ENCODE measurements at regions not wholly inside any gene's neighbourhood (a gene's known extent, or its start where the extent isn't known, plus 50 kb on each side); places are given as distances from the start of the nearest gene placed in this dataset.

DNA sequence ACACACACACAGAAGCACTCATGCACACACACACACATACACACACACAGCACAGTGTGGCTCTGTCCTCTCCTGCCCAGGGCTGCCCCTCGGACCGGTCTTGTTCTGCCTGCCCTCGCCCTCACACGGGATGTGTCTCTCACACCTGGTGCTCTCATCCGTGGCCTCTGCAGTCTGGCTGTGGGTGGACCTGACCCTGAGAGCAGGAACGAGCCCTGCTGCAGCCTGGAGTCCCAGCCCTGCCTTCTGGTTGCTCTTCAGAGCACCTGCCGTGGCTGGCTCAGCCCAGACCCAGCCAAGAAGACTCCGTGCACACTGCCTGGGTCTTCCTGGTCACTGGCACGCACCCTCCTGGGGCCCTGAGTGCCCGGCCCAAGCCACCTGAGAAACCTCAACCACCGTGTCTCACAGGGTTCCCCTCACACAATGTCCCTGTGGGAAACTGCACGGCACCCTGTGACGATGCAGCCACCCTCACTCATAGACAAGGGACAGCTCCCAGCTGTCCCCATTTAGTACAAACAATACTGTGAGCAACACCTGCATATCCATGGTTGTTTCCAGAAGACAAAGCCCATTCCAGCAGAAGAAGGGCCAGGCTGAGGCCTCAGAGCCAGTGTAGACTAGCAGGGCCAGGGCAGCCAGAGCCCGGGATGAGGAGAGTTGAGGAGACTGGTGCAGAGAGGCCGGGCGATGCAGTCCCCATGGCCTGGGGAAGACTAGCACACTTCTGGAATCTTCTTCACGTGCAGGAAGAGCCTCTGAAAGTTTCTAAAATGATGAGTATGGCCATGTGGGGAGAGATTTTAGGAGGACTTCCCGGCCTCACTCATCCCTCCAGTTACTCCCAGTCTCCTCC, 234.0 kb downstream of the NPHP4 start:
- Histone ChIP-seq H3K9ac (ENCODE audit: insufficient read depth, low read length, poor library complexity, severe bottlenecking) (no peak overlapping the region), H3K4me3 (replicated peaks in 1 of 3; ENCODE audit: low read depth in 2 of 3, low read length in 3 of 3) (no peak overlapping the region), H4K20me1 (ENCODE audit: insufficient read depth, low read length) (no peaks in the 10 kb centered on the region), H3K9me3 (replicated peaks in 1 of 2; ENCODE audit: control insufficient read depth in 1 of 2, insufficient read depth in 1 of 2, low read length in 2 of 2) (peaks cover 3 to 9% of the 10 kb centered on the region in 2 donors), H3K4me2 (replicated peaks; ENCODE audit: extremely low read depth, low read length, poor library complexity, severe bottlenecking) (no peak overlapping the region), H3K27me3 (ENCODE audit: control insufficient read depth in 2 of 2, insufficient read depth in 2 of 2, low read length in 2 of 2) (no peaks in the 10 kb centered on the region), H2AFZ (ENCODE audit: insufficient read depth, low read depth, low read length, poor library complexity, severe bottlenecking) (no peak overlapping the region), H3K36me3 (replicated peaks in 1 of 2; ENCODE audit: control insufficient read depth in 1 of 2, insufficient read depth in 2 of 2, low read length in 2 of 2) (no peaks in the 10 kb centered on the region), H3K79me2 (ENCODE audit: insufficient read depth, low read length) (no peaks in the 10 kb centered on the region), H3K27ac (ENCODE audit: low read depth in 1 of 2, low read length in 2 of 2) (no peak overlapping the region), H3K4me1 (ENCODE audit: control insufficient read depth in 1 of 2, insufficient read depth in 2 of 2, low read length in 2 of 2) (no peaks in the 10 kb centered on the region)
- no peaks in the 10 kb centered on the region for H3K36me3 Mint-ChIP-seq
- no peak for DNase-seq
- TF ChIP-seq, protein P1, sequence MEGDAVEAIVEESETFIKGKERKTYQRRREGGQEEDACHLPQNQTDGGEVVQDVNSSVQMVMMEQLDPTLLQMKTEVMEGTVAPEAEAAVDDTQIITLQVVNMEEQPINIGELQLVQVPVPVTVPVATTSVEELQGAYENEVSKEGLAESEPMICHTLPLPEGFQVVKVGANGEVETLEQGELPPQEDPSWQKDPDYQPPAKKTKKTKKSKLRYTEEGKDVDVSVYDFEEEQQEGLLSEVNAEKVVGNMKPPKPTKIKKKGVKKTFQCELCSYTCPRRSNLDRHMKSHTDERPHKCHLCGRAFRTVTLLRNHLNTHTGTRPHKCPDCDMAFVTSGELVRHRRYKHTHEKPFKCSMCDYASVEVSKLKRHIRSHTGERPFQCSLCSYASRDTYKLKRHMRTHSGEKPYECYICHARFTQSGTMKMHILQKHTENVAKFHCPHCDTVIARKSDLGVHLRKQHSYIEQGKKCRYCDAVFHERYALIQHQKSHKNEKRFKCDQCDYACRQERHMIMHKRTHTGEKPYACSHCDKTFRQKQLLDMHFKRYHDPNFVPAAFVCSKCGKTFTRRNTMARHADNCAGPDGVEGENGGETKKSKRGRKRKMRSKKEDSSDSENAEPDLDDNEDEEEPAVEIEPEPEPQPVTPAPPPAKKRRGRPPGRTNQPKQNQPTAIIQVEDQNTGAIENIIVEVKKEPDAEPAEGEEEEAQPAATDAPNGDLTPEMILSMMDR (IDR thresholded peaks at IDR 0.05): no peak
- peak overlapping the region in 2 of 7 donors; percentile 4 to 44 for H3K27ac Mint-ChIP-seq
- 91% methylated on average over 16 of the region's 18 CpGs for WGBS (ENCODE audit: insufficient coverage)
- no peaks in the 10 kb centered on the region for H3K4me1 Mint-ChIP-seq
- intact Hi-C loops (cut with micrococcal nuclease): no loop called here
- H3K27me3 Mint-ChIP-seq (ENCODE audit: low read depth in 3 of 3): peaks cover 1 to 9% (median 3%) of the 10 kb centered on the region in 3 donors
- no peak overlapping the region for H3K4me3 Mint-ChIP-seq
- peaks cover 4 to 17% (median 8%) of the 10 kb centered on the region in 7 donors for H3K9me3 Mint-ChIP-seq

DNA sequence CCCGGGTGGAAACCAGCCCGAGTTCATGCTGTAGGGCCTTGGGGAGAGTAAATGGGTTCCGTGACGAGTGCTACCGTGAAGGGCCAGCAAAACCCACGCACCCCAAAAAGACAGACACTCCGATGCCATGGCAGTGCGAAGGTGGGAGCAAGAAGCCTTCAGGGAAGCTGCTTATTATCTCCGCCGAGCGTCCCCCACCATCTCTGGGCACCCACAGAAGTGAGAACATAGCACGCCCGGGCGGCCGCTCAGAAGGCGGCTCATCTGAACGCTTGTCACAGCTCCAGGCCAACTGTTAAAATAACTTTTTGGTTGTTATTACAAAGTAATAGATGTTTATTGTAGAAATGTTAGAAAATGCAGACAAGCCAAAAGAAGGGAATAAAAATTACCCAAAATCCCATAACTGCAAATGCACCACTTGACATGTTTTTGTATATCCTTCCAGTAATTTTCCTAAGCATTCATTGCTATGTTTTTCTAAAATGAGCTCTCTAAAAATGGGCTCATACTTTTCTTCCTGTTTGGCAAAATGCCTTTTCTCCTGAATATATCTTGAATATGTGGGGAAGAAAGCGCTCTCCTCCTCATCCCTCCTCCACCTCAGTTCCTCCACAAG, 234.9 kb downstream of the NPHP4 start:
- H3K4me1 ChIP-seq (ENCODE audit: control insufficient read depth in 1 of 2, insufficient read depth in 2 of 2, low read length in 2 of 2): no peaks in the 10 kb centered on the region
- no peak for DNase-seq
- no peaks in the 10 kb centered on the region for H3K27me3 ChIP-seq (ENCODE audit: control insufficient read depth in 2 of 2, insufficient read depth in 2 of 2, low read length in 2 of 2)
- H3K27ac Mint-ChIP-seq: peak overlapping the region in 1 of 7 donors; percentile 4
- peaks cover 0 to 4% of the 10 kb centered on the region in 2 donors for H3K9me3 ChIP-seq (replicated peaks in 1 of 2; ENCODE audit: control insufficient read depth in 1 of 2, insufficient read depth in 1 of 2, low read length in 2 of 2)
- peaks cover 2 to 10% (median 6%) of the 10 kb centered on the region in 7 donors for H3K9me3 Mint-ChIP-seq
- H2AFZ ChIP-seq (ENCODE audit: insufficient read depth, low read depth, low read length, poor library complexity, severe bottlenecking): no peak overlapping the region
- H3K4me1 Mint-ChIP-seq: no peaks in the 10 kb centered on the region
- no peak overlapping the region for H3K4me3 Mint-ChIP-seq
- intact Hi-C loops (cut with micrococcal nuclease): no loop called here
- no peak overlapping the region for H3K9ac ChIP-seq (ENCODE audit: insufficient read depth, low read length, poor library complexity, severe bottlenecking)
- WGBS (ENCODE audit: insufficient coverage): 96% methylated on average over 8 of the region's 18 CpGs
- no peak overlapping the region for H3K27ac ChIP-seq (ENCODE audit: low read depth in 1 of 2, low read length in 2 of 2)
- no peaks in the 10 kb centered on the region for H3K36me3 Mint-ChIP-seq
- no peaks in the 10 kb centered on the region for H3K79me2 ChIP-seq (ENCODE audit: insufficient read depth, low read length)
- peaks cover 1 to 7% (median 3%) of the 10 kb centered on the region in 3 donors for H3K27me3 Mint-ChIP-seq (ENCODE audit: low read depth in 3 of 3)
- H4K20me1 ChIP-seq (ENCODE audit: insufficient read depth, low read length): no peaks in the 10 kb centered on the region
- H3K4me3 ChIP-seq (replicated peaks in 1 of 3; ENCODE audit: low read depth in 2 of 3, low read length in 3 of 3): no peak overlapping the region
- H3K36me3 ChIP-seq (replicated peaks in 1 of 2; ENCODE audit: control insufficient read depth in 1 of 2, insufficient read depth in 2 of 2, low read length in 2 of 2): no peaks in the 10 kb centered on the region
- H3K4me2 ChIP-seq (replicated peaks; ENCODE audit: extremely low read depth, low read length, poor library complexity, severe bottlenecking): no peak overlapping the region
- TF ChIP-seq, protein P1 (IDR thresholded peaks at IDR 0.05): no peak
